Upper lobe of left lung (tissue), 6 donors: ENCODE measurements at regions not wholly inside any gene's neighbourhood (a gene's known extent, or its start where the extent isn't known, plus 50 kb on each side); places are given as distances from the start of the nearest gene placed in this dataset.

Source experiments
- ATAC-seq, 2 donors: fragments of 200-7000 bp; cut with Tn5 transposase; one replicate each; pipeline ENCODE4 v1.9.1; 2022; ENCODE audit warnings: mild to moderate bottlenecking in 2 of 2, moderate library complexity in 2 of 2; ENCODE audit not compliant: low FRiP score in 2 of 2
- DNase-seq, 2 donors: peaks; one replicate each; pipeline ENCODE4 v3.0.0-alpha.2; 2019 to 2020
- H3K27ac ChIP-seq, 4 donors: fragments of 200-600 bp; sonication (generic); one replicate each; pipeline ENCODE4 v1.5.1; 2016 to 2019
- H3K27me3 ChIP-seq, 4 donors: fragments of 200-600 bp; sonication (generic); one replicate each; pipeline ENCODE4 v1.5.1; 2017 to 2019
- H3K36me3 ChIP-seq, 4 donors: fragments of 200-600 bp; sonication (generic); one replicate each; pipeline ENCODE4 v1.5.1; 2016 to 2019
- H3K4me1 ChIP-seq, 4 donors: fragments of 200-600 bp; sonication (generic); one replicate each; pipeline ENCODE4 v1.5.1; 2018 to 2019
- H3K4me3 ChIP-seq, 4 donors: fragments of 200-600 bp; sonication (generic); one replicate each; pipeline ENCODE4 v1.5.1; 2017 to 2019; ENCODE audit warnings: mild to moderate bottlenecking in 2 of 4, moderate library complexity in 1 of 4
- H3K9me3 ChIP-seq, 4 donors: fragments of 200-600 bp; sonication (generic); one replicate each; pipeline ENCODE4 v1.5.1; 2018 to 2019
- CTCF ChIP-seq, 6 experiments: fragments of 450-650 bp in 4 of 6; fragments of 200-600 bp in 2 of 6; sonication (generic) in 2 of 6; IDR thresholded peaks; one replicate each; pipeline ENCODE4 v1.5.1; 2016 to 2019; ENCODE audit warnings: antibody characterized with exemption in 6 of 6
- EP300 ChIP-seq, 4 donors: sonication (generic); formaldehyde crosslinking; IDR thresholded peaks; one replicate each; pipeline ENCODE4 v1.5.1; 2017; ENCODE audit warnings: antibody characterized with exemption in 4 of 4, control low read depth in 2 of 4
- POLR2A ChIP-seq, 4 donors: fragments of 450-650 bp; IDR thresholded peaks; one replicate each; pipeline ENCODE4 v1.5.1; 2016 to 2017; ENCODE audit warnings: antibody characterized with exemption in 4 of 4, mild to moderate bottlenecking in 2 of 4
- POLR2AphosphoS5 ChIP-seq, 2 donors: sonication (generic); formaldehyde crosslinking; IDR thresholded peaks; one replicate each; pipeline ENCODE4 v1.5.1; 2017; ENCODE audit warnings: antibody characterized with exemption in 2 of 2
- WGBS, 2 donors: methylation state at CpG; one replicate each; pipeline ENCODE4 v1.1.5; 2017 to 2018; 5-methylcytosine and 5-hydroxymethylcytosine counted together
- donor health status: DM: no; HTN: no; CAD: no; lungs with moderate emphysema.
- donor health status: DM: no; HTN: yes; CAD: no; lungs with severe emphysema.

- DNase-seq (no peak), ATAC-seq (no peak)
- TF ChIP-seq CTCF (IDR thresholded peaks at IDR 0.05) (no peak), EP300 (IDR thresholded peaks at IDR 0.05) (no peak), POLR2AphosphoS5 (IDR thresholded peaks at IDR 0.05) (no peak), POLR2A (IDR thresholded peaks at IDR 0.05) (no peak)
- Histone ChIP-seq H3K27me3 (no peaks in the 10 kb centered on the region), H3K9me3 (no peaks in the 10 kb centered on the region), H3K27ac (no peak overlapping the region), H3K4me3 (no peak overlapping the region), H3K4me1 (no peaks in the 10 kb centered on the region), H3K36me3 (no peaks in the 10 kb centered on the region)
- 83 to 92% methylated on average over 1 of the region's 1 CpG for WGBS, 2 donors
Measured at GRCh38 chr15:87355946-87356345, 900.6 kb downstream of the NTRK3 start.

- H3K27me3 ChIP-seq = no peaks in the 10 kb centered on the region
- no peak overlapping the region for H3K27ac ChIP-seq
- DNase-seq = no peak
- no peak overlapping the region for H3K4me3 ChIP-seq
- no peaks in the 10 kb centered on the region for H3K36me3 ChIP-seq
- H3K9me3 ChIP-seq = no peaks in the 10 kb centered on the region
- no peaks in the 10 kb centered on the region for H3K4me1 ChIP-seq
- ATAC-seq = peak in 1 of 2 donors; percentile 32
- TF ChIP-seq POLR2AphosphoS5 (IDR thresholded peaks at IDR 0.05) = no peak
- no peak for TF ChIP-seq EP300 (IDR thresholded peaks at IDR 0.05)
- TF ChIP-seq CTCF (IDR thresholded peaks at IDR 0.05) = no peak
- no peak for TF ChIP-seq POLR2A (IDR thresholded peaks at IDR 0.05)
- WGBS, 2 donors = 58 to 60% methylated on average over 3 of the region's 3 CpGs
Measured at GRCh38 chr15:87354661-87355410, 901.7 kb downstream of the NTRK3 start.

GRCh38 chr15:87349181-87349580 is 907.4 kb downstream of the NTRK3 start:
- TF ChIP-seq POLR2A (IDR thresholded peaks at IDR 0.05) = no peak
- no peak for TF ChIP-seq POLR2AphosphoS5 (IDR thresholded peaks at IDR 0.05)
- TF ChIP-seq CTCF (IDR thresholded peaks at IDR 0.05) = no peak
- TF ChIP-seq EP300 (IDR thresholded peaks at IDR 0.05) = no peak
- 30 to 46% methylated on average over 2 of the region's 2 CpGs for WGBS, 2 donors
- Histone ChIP-seq H3K4me1 (no peaks in the 10 kb centered on the region), H3K27me3 (no peaks in the 10 kb centered on the region), H3K4me3 (no peak overlapping the region), H3K9me3 (no peaks in the 10 kb centered on the region), H3K27ac (no peak overlapping the region), H3K36me3 (no peaks in the 10 kb centered on the region)
- no peak for ATAC-seq
- no peak for DNase-seq

GRCh38 chr15:87348746-87349145 is 907.8 kb downstream of the NTRK3 start:
- 12 to 18% methylated on average over 6 of the region's 6 CpGs for WGBS, 2 donors
- Histone ChIP-seq H3K4me1 (no peaks in the 10 kb centered on the region), H3K27ac (no peak overlapping the region), H3K9me3 (no peaks in the 10 kb centered on the region), H3K27me3 (no peaks in the 10 kb centered on the region), H3K36me3 (no peaks in the 10 kb centered on the region), H3K4me3 (no peak overlapping the region)
- no peak for TF ChIP-seq POLR2AphosphoS5 (IDR thresholded peaks at IDR 0.05)
- no peak for TF ChIP-seq POLR2A (IDR thresholded peaks at IDR 0.05)
- TF ChIP-seq EP300 (IDR thresholded peaks at IDR 0.05) = no peak
- no peak for TF ChIP-seq CTCF (IDR thresholded peaks at IDR 0.05)
- DNase-seq (no peak), ATAC-seq (no peak)
